ENCODE measurements at regions not wholly inside any gene's neighbourhood (a gene's known extent, or its start where the extent isn't known, plus 50 kb on each side); places are given as distances from the start of the nearest gene placed in this dataset.
"Not testable (repeated sequence)": the region's sequence is repeated elsewhere in the genome, so short reads cannot be mapped to it uniquely, and the experiment has no call there.

GRCh38 chr5:155768332-155768731 lies 558.6 kb upstream of the SGCD start:
- DNase-seq (ENCODE audit: low spot score) = no peak

- no peak for DNase-seq (ENCODE audit: low spot score)
Measured at GRCh38 chr5:155772009-155772662, 554.8 kb upstream of the SGCD start.

DNA sequence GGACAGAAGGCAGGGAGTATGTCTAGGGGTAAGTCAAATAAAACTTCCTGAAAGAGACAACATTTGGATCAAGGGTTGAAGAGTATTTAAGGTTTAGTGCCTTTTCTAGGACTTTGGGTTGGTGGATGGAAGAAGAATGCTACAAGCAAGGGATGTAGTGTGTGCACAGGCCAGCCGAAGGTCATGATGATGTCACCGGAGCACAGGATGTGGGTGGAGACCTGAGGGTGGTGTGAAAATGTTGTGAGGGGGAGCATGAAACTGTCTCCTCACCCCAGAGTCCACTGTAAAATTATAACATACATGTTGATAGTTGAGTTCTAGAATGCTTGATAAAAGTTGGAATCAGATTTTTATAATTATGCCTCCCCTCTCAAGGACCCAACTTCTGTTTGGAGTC lies 553.3 kb upstream of the SGCD start:
- DNase-seq (ENCODE audit: low spot score) = no peak

- DNase-seq (ENCODE audit: low spot score) = no peak
Measured at GRCh38 chr5:155780260-155780659, 546.7 kb upstream of the SGCD start.

DNA sequence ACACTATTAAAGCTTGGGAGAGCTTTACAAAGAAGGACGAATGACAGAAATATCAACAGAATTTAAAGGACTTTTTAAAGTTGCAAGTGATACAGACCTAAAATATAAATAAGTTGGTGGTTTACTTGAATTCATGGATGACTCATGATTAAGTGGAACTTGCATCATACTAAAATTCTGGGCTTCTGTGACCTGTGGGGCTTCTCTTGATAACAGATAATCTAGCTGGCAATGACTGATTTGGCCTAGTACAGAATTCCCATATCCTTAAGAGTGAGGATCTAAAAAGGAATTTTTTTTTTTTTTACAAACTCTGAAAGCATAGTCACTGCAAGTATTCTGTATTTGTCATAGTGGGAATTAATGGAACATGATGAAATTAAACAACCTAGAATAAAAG lies 543.7 kb upstream of the SGCD start:
- no peak for DNase-seq (ENCODE audit: low spot score)

DNA sequence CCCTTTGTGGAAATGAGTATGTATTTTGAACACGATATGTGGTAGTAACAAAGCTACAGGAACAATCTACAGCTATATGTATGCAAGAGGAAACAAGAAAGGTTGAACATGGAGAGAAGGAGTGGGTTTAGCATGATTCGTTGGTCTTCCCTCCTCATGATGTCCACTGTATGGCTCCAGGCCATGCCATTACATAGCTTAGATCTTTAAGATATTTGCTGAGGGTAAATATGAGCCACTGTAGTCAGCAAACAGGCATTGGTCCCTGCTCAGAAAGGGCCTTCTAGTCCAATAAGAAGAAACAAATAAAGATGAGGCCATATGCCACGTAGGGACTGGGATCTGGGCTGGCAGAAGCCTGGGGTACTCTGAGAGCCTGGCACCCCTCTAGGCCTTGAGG lies 543.2 kb upstream of the SGCD start:
- no peak for DNase-seq (ENCODE audit: low spot score)

- no peak for DNase-seq (ENCODE audit: low spot score)
Measured at GRCh38 chr5:155786108-155786507, 540.9 kb upstream of the SGCD start.

GRCh38 chr5:155792873-155793272 lies 534.1 kb upstream of the SGCD start:
- DNase-seq (ENCODE audit: low spot score) = no peak

DNA sequence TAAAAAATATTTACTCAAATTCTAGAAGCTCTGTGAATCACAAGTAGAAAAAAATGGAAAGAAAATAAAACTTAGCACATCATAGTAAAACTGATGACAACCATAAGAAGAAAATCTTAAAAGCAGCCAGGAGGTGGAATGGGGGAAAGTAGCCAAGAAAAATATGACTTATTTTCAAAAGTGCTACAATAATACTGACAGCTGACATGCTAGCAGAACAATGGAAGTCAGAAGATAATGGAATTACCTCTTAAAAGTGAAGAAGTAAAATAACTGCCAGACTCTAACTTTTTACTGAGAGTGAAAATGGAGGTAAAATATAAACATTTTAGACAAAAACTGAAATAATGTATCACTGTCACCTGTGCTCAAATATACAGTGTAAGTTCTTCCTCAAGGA lies 532.2 kb upstream of the SGCD start:
- DNase-seq (ENCODE audit: low spot score) = no peak

GRCh38 chr5:155799308-155799707 lies 527.7 kb upstream of the SGCD start:
- DNase-seq (ENCODE audit: low spot score) = no peak

GRCh38 chr5:155807884-155808576 lies 518.9 kb upstream of the SGCD start:
- no peak for DNase-seq (ENCODE audit: low spot score)

DNA sequence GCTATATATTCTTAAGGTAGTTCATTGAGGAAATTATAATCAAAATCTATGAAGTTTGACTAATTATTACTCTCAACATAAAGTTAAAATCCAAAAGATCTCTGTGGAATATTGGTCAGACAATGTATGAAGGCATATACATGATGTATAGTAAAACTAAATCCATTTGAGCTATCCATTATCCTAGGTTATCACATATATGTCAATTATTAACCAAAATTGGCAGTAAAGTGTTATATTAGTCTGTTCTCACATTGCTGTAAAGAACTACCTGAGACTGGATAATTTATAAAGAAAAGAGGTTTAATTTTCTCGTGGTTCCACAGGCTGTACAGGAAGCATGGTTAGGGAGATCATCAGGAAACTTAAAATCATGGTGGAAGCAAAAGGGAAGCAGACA lies 511.7 kb upstream of the SGCD start:
- DNase-seq (ENCODE audit: low spot score) = no peak

GRCh38 chr5:155822177-155822576 lies 504.8 kb upstream of the SGCD start:
- no peak for DNase-seq (ENCODE audit: low spot score)

GRCh38 chr5:155826611-155827507 lies 500.1 kb upstream of the SGCD start:
- no peak for DNase-seq (ENCODE audit: low spot score)

- not testable (repeated sequence) for DNase-seq (ENCODE audit: low spot score)
Measured at GRCh38 chr5:155827508-155827815, 499.5 kb upstream of the SGCD start.

- no peak for DNase-seq (ENCODE audit: low spot score)
Measured at GRCh38 chr5:155827949-155828348, 499.0 kb upstream of the SGCD start.

- no peak for DNase-seq (ENCODE audit: low spot score)
Measured at GRCh38 chr5:155831491-155831890, 495.5 kb upstream of the SGCD start.

GRCh38 chr5:155833287-155833686 lies 493.7 kb upstream of the SGCD start:
- DNase-seq (ENCODE audit: low spot score) = no peak

GRCh38 chr5:155834271-155834975 lies 492.5 kb upstream of the SGCD start:
- no peak for DNase-seq (ENCODE audit: low spot score)

GRCh38 chr5:155836089-155836803 lies 490.7 kb upstream of the SGCD start:
- DNase-seq (ENCODE audit: low spot score) = no peak

GRCh38 chr5:155838394-155838793 lies 488.6 kb upstream of the SGCD start:
- no peak for DNase-seq (ENCODE audit: low spot score)

Data from hematopoietic multipotent progenitor cell treated with erythropoietin and hydrocortisone succinate and interleukin-3 and kit ligand, for 15 days (in vitro differentiated cells).